ENCODE measurements at regions not wholly inside any gene's neighbourhood (a gene's known extent, or its start where the extent isn't known, plus 50 kb on each side); places are given as distances from the start of the nearest gene placed in this dataset.

DNA sequence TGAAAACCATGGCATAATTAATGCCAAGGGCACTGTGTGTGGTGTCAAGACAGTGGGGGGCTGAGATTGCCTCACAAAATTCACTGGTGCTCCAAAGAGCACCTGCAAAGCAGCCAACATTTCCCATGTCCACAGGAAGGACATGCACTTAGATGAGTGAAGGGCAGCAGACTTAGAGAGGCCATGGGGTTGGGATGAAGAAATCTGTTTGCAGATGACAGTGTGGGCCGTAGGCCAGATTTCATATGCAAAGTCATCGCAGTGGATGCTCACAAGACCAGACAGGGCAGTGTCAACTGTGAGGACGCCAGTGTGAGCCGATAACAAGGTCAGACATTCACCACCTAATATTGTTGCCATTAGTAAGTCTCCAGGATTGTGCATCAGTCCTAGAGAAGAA, 773.4 kb downstream of the EFNB2 start:
- intact Hi-C loops (cut with micrococcal nuclease) = no loop called here
- Histone ChIP-seq H3K4me1 (no peaks in the 10 kb centered on the region), H3K4me3 (no peak overlapping the region), H3K27me3 (ENCODE audit: low read depth) (no peaks in the 10 kb centered on the region), H3K27ac (replicated peaks) (no peak overlapping the region), H3K36me3 (no peaks in the 10 kb centered on the region), H3K9me3 (replicated peaks) (no peaks in the 10 kb centered on the region)
- TF ChIP-seq, protein P1, sequence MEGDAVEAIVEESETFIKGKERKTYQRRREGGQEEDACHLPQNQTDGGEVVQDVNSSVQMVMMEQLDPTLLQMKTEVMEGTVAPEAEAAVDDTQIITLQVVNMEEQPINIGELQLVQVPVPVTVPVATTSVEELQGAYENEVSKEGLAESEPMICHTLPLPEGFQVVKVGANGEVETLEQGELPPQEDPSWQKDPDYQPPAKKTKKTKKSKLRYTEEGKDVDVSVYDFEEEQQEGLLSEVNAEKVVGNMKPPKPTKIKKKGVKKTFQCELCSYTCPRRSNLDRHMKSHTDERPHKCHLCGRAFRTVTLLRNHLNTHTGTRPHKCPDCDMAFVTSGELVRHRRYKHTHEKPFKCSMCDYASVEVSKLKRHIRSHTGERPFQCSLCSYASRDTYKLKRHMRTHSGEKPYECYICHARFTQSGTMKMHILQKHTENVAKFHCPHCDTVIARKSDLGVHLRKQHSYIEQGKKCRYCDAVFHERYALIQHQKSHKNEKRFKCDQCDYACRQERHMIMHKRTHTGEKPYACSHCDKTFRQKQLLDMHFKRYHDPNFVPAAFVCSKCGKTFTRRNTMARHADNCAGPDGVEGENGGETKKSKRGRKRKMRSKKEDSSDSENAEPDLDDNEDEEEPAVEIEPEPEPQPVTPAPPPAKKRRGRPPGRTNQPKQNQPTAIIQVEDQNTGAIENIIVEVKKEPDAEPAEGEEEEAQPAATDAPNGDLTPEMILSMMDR (IDR thresholded peaks at IDR 0.05; ENCODE audit: borderline replicate concordance) = no peak
- no peak for DNase-seq

DNA sequence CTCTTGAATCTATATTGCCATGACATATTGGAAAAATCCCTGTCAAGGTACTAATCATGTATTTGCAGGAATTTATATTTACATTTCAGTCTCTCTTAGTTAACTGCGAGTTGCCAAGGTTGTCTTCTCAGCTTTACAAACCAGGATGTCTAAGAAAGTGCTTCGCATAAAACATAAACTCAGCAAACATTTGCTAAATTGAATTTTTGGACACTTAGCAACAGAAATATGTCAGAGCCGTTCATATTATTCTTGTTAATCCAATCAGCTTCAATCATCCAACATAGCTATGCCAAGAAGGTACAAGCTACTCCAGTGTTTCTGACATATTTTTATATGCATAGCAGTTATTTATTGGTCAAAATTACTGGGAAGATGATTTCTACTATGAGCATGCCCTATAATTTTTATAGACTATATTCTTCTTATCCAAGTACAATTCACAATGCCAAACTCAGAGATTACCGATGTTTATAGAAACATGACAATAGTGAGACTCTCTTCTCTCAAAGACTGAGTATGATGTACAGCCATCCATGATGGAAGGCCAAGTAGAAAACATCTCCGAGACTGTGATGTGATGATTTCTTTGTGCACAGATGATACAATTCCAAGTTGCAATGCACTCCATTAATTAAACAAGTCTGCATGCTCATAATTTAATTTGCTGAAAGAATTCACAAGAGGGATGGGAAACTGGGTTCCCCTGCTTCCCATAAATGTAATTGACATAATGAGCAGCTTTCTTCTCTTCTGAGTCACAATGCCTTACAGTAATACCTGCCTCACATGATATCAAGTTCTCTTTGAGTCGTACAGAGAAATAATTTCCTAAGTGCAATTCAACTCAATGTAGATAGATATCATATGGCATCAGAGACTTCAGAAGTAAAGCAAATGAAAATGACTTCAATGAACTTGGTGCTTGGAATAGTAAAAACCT, 776.3 kb downstream of the EFNB2 start:
- Histone ChIP-seq H3K4me1 (no peaks in the 10 kb centered on the region), H3K9me3 (replicated peaks) (no peaks in the 10 kb centered on the region), H3K4me3 (no peak overlapping the region), H3K27me3 (ENCODE audit: low read depth) (no peaks in the 10 kb centered on the region), H3K36me3 (no peaks in the 10 kb centered on the region), H3K27ac (replicated peaks) (no peak overlapping the region)
- DNase-seq = no peak
- intact Hi-C loops (cut with micrococcal nuclease) = no loop called here
- TF ChIP-seq, protein P1 (IDR thresholded peaks at IDR 0.05; ENCODE audit: borderline replicate concordance) = no peak

DNA sequence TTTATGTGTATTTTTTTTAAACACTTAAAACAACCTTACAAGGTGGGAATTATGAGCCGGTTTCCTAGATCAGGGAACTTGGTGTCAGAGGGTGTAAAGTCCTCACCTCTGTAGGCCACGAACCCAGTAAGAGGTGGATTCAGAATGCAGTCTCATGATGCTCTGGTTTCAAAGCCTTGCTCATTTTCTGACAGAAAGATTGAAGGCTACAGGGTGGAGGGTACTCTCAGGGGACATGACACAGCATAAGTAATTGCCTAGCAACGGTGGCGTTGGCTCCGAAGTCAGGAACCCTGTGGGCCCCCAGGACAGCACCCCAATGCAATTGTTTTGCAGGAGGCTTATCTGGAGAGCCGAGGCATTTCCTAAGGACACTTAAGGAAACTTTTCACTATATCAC, 794.7 kb downstream of the EFNB2 start:
- intact Hi-C loops (cut with micrococcal nuclease) = no loop called here
- no peak for DNase-seq
- Histone ChIP-seq H3K4me1 (no peaks in the 10 kb centered on the region), H3K27me3 (ENCODE audit: low read depth) (no peaks in the 10 kb centered on the region), H3K27ac (replicated peaks) (no peak overlapping the region), H3K36me3 (no peaks in the 10 kb centered on the region), H3K9me3 (replicated peaks) (no peaks in the 10 kb centered on the region), H3K4me3 (no peak overlapping the region)
- TF ChIP-seq, protein P1 (IDR thresholded peaks at IDR 0.05; ENCODE audit: borderline replicate concordance) = no peak

DNA sequence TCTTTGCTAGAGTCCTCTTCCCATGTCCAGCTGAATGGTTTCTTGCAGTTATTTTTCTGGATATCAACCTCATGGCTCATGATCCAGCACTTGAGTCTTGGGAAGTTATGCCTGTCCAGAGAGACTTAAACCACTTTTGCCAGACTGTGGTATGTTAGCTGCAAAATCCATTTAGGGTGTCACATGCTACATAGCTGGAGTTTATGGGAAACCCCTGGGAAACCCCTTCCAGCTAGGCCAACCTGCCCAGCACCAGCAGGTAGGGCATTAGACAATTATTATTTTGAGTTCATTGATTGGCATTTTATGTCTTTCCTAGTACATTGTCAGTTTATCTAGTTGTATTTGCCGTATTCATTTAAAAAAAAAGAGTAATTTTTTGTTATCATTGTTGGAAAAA, 797.8 kb downstream of the EFNB2 start:
- intact Hi-C loops (cut with micrococcal nuclease) = no loop called here
- H3K4me1 ChIP-seq = no peaks in the 10 kb centered on the region
- H3K36me3 ChIP-seq = no peaks in the 10 kb centered on the region
- no peaks in the 10 kb centered on the region for H3K27me3 ChIP-seq (ENCODE audit: low read depth)
- no peak overlapping the region for H3K4me3 ChIP-seq
- no peak overlapping the region for H3K27ac ChIP-seq (replicated peaks)
- no peak for DNase-seq
- no peaks in the 10 kb centered on the region for H3K9me3 ChIP-seq (replicated peaks)
- TF ChIP-seq, protein P1 (IDR thresholded peaks at IDR 0.05; ENCODE audit: borderline replicate concordance) = no peak

DNA sequence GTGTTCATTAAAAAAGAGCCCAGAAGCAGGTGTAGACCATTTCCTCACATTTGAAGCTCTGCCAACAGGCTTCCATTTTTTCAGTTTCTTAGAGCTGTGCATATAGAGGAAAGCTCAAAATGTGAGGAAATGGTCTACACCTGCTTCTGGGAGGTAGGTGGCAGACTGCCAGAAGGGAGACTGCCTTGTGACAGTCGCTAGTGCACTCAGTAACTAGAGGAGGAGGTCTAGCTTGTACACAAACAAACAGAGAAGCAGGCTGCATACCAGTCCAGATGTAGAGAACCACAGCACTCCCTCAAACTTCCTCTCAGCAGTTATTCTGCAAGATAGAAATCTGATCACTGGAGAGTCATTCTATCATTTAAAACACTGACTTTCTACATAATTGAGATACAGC, 800.2 kb downstream of the EFNB2 start:
- intact Hi-C loops (cut with micrococcal nuclease) = no loop called here
- H3K9me3 ChIP-seq (replicated peaks) = no peaks in the 10 kb centered on the region
- TF ChIP-seq, protein P1 (IDR thresholded peaks at IDR 0.05; ENCODE audit: borderline replicate concordance) = no peak
- no peak overlapping the region for H3K27ac ChIP-seq (replicated peaks)
- no peaks in the 10 kb centered on the region for H3K36me3 ChIP-seq
- DNase-seq = no peak
- H3K27me3 ChIP-seq (ENCODE audit: low read depth) = no peaks in the 10 kb centered on the region
- H3K4me1 ChIP-seq = no peaks in the 10 kb centered on the region
- no peak overlapping the region for H3K4me3 ChIP-seq
